SK-N-SH treated with all-trans-retinoic acid at 6 μM for 48 hours (cell line): ENCODE measurements at regions not wholly inside any gene's neighbourhood (a gene's known extent, or its start where the extent isn't known, plus 50 kb on each side); places are given as distances from the start of the nearest gene placed in this dataset.

Experiments
- PATZ1 ChIP-seq: fragments of 250-450 bp; sonication (Bioruptor Pico); IDR thresholded peaks from 2 replicates; pipeline ENCODE4 v1.8.0; 2020; ENCODE audit warnings: mild to moderate bottlenecking, moderate library complexity, borderline replicate concordance
- SNAI2 ChIP-seq: fragments of 250-450 bp; sonication (Bioruptor Pico); IDR thresholded peaks from 2 replicates; pipeline ENCODE4 v1.5.0; 2020; ENCODE audit warnings: mild to moderate bottlenecking, moderate library complexity
- ZFP3 ChIP-seq: fragments of 250-450 bp; sonication (Bioruptor Pico); IDR thresholded peaks from 2 replicates; pipeline ENCODE4 v1.5.0; 2020; ENCODE audit warnings: mild to moderate bottlenecking, moderate library complexity
- ZNF8 ChIP-seq: fragments of 450-650 bp; formaldehyde crosslinking; IDR thresholded peaks from 2 replicates; pipeline ENCODE4 v1.5.0; 2020; ENCODE audit warnings: mild to moderate bottlenecking, moderate library complexity

DNA sequence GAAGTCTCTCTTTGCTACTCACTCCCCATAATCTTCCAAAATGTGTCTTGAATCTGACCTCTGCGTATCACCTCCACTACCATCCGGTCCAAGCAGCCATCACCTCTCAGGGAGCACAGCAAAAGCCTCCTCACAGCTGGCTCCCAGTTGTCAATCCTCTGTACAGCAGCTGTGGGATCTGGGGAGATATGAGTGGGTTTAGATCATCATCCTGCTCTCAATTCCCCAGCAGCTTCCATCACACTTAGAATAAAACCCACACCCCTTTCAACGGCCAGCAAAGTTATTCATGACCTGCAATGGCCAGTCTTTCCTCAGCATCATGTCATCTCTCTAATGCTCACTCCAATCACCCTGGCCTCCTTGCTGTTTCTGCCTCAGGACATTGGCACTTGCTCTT, 261.6 kb downstream of the PAX3 start:
- TF ChIP-seq SNAI2 (CRISPR knock-in tag) (no peak), ZNF8 (CRISPR knock-in tag) (no peak), PATZ1 (CRISPR knock-in tag) (no peak), ZFP3 (CRISPR knock-in tag) (no peak)
